ENCODE measurements at regions not wholly inside any gene's neighbourhood (a gene's known extent, or its start where the extent isn't known, plus 50 kb on each side); places are given as distances from the start of the nearest gene placed in this dataset.

DNA sequence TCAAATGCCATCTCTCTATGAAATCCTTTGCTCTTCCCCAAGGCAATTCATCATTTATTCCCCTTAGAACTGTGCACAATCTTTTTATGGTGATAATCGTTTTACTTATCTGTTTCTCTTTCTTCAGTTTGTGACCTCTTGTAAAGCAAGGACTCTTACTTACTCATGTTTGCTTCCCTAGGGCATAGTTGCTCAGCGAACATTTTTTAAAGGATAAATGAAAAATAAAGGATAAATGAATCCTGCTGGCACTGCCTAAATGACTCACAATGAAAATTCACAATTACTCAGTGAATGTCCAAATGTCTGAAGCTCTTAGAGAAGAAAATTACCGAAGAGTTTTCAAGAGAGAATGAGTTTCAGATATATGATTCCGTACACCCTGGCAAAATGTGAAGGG lies 671.7 kb downstream of the CDH11 start:
- intact Hi-C loops (cut with DNase I) = loop anchor here in 5 of 10 donors (5.0 to 10.0 kb wide), 3 partner anchors 355 to 363 kb away; no protein-coding TSS in a partner anchor
- Histone ChIP-seq H3K9me3 (no peaks in the 10 kb centered on the region), H3K36me3 (no peaks in the 10 kb centered on the region), H3K27ac (no peak overlapping the region), H3K27me3 (no peaks in the 10 kb centered on the region), H3K4me3 (no peak overlapping the region), H3K4me1 (peaks cover 0 to 6% (median 0%) of the 10 kb centered on the region in 12 donors)
- 73 to 80% (median 74%) methylated on average over 4 of the region's 4 CpGs for WGBS, 4 donors
- DNase-seq = no peak
- no peak for ATAC-seq
- no peak for TF ChIP-seq POLR2A (IDR thresholded peaks at IDR 0.05)
- TF ChIP-seq, protein P1, sequence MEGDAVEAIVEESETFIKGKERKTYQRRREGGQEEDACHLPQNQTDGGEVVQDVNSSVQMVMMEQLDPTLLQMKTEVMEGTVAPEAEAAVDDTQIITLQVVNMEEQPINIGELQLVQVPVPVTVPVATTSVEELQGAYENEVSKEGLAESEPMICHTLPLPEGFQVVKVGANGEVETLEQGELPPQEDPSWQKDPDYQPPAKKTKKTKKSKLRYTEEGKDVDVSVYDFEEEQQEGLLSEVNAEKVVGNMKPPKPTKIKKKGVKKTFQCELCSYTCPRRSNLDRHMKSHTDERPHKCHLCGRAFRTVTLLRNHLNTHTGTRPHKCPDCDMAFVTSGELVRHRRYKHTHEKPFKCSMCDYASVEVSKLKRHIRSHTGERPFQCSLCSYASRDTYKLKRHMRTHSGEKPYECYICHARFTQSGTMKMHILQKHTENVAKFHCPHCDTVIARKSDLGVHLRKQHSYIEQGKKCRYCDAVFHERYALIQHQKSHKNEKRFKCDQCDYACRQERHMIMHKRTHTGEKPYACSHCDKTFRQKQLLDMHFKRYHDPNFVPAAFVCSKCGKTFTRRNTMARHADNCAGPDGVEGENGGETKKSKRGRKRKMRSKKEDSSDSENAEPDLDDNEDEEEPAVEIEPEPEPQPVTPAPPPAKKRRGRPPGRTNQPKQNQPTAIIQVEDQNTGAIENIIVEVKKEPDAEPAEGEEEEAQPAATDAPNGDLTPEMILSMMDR (IDR thresholded peaks at IDR 0.05) = no peak

- H3K27ac ChIP-seq = no peak overlapping the region
- H3K4me1 ChIP-seq = peaks cover 0 to 6% (median 0%) of the 10 kb centered on the region in 12 donors
- TF ChIP-seq POLR2A (IDR thresholded peaks at IDR 0.05) = no peak
- TF ChIP-seq, protein P1 (IDR thresholded peaks at IDR 0.05) = no peak
- DNase-seq (no peak), ATAC-seq (no peak)
- no peak overlapping the region for H3K4me3 ChIP-seq
- no peaks in the 10 kb centered on the region for H3K27me3 ChIP-seq
- intact Hi-C loops (cut with DNase I) = no loop called here
- H3K9me3 ChIP-seq = no peaks in the 10 kb centered on the region
- no peaks in the 10 kb centered on the region for H3K36me3 ChIP-seq
Measured at GRCh38 chr16:64449506-64449905, 672.4 kb downstream of the CDH11 start.

GRCh38 chr16:64445649-64446048 lies 676.2 kb downstream of the CDH11 start:
- Histone ChIP-seq H3K27ac (no peak overlapping the region), H3K4me1 (peaks cover 0 to 6% (median 0%) of the 10 kb centered on the region in 12 donors), H3K4me3 (no peak overlapping the region), H3K9me3 (no peaks in the 10 kb centered on the region), H3K27me3 (no peaks in the 10 kb centered on the region), H3K36me3 (no peaks in the 10 kb centered on the region)
- DNase-seq (no peak), ATAC-seq (no peak)
- TF ChIP-seq, protein P1 (IDR thresholded peaks at IDR 0.05) = no peak
- no peak for TF ChIP-seq POLR2A (IDR thresholded peaks at IDR 0.05)
- intact Hi-C loops (cut with DNase I) = no loop called here
- WGBS, 4 donors = 18 to 32% (median 26%) methylated on average over 3 of the region's 3 CpGs

GRCh38 chr16:64445245-64445644 lies 676.6 kb downstream of the CDH11 start:
- peaks cover 0 to 6% (median 0%) of the 10 kb centered on the region in 12 donors for H3K4me1 ChIP-seq
- DNase-seq = no peak
- H3K9me3 ChIP-seq = no peaks in the 10 kb centered on the region
- intact Hi-C loops (cut with DNase I) = no loop called here
- no peak for ATAC-seq
- H3K4me3 ChIP-seq = no peak overlapping the region
- no peak overlapping the region for H3K27ac ChIP-seq
- 70 to 73% (median 71%) methylated on average over 4 of the region's 4 CpGs for WGBS, 4 donors
- no peaks in the 10 kb centered on the region for H3K27me3 ChIP-seq
- TF ChIP-seq, protein P1 (IDR thresholded peaks at IDR 0.05) = no peak
- no peak for TF ChIP-seq POLR2A (IDR thresholded peaks at IDR 0.05)
- no peaks in the 10 kb centered on the region for H3K36me3 ChIP-seq
